Endothelial cell of umbilical vein (primary cell): ENCODE measurements at regions not wholly inside any gene's neighbourhood (a gene's known extent, or its start where the extent isn't known, plus 50 kb on each side); places are given as distances from the start of the nearest gene placed in this dataset.

Experiments used
- BruUV-seq: library from RNA; stranded (reverse); fragments of 400-500 nt; replicated peaks from 2 replicates; lab custom pipeline; 2021; lab: Mats Ljungman, UMichigan
- CTCF ChIA-PET: fragments of 300-600, 350-600 bp; sonication (Branson Sonifier 250); formaldehyde crosslinking; loops from one replicate; lab custom pipeline; 2021; ENCODE audit warnings: antibody characterized with exemption, inconsistent platforms; lab: Charles Lee
- POLR2A ChIA-PET: fragments of 300-600, 350-600 bp; sonication (Branson Sonifier 250); formaldehyde crosslinking; loops from one replicate; lab custom pipeline; 2021; ENCODE audit warnings: antibody characterized with exemption, inconsistent platforms; lab: Charles Lee
- DNase-seq: peaks from one replicate; pipeline ENCODE4 v3.0.0-alpha.2; 2011; ENCODE audit warnings: low read depth, low spot score
- FAIRE-seq: peaks from 2 replicates; lab custom pipeline; 2011; peaks lifted over from hg19 to GRCh38; lab: Jason Lieb, UNC
- H2AFZ ChIP-seq: 2 replicates; pipeline ENCODE4 v1.6.0; 2012; ENCODE audit warnings: low read depth, low read length, control low read depth, inconsistent platforms
- H3K27ac ChIP-seq: 2 replicates; pipeline ENCODE4 v1.5.1; 2011; ENCODE audit warnings: low read depth, mild to moderate bottlenecking, control low read depth, low read length, moderate library complexity; ENCODE audit not compliant: insufficient read depth
- H3K27me3 ChIP-seq, 2 experiments: 2 replicates each; pipeline versions ENCODE4 v1.6.0 to v1.6.1; 2011; ENCODE audit warnings: low read length in 2 of 2, mixed read lengths in 1 of 2; ENCODE audit not compliant: control insufficient read depth in 2 of 2, insufficient read depth in 2 of 2
- H3K36me3 ChIP-seq, 2 experiments: 2 replicates in 1 of 2; 3 replicates in 1 of 2; pipeline ENCODE4 v1.5.1; 2011; ENCODE audit warnings: low read length in 2 of 2, mild to moderate bottlenecking in 1 of 2, moderate library complexity in 1 of 2; ENCODE audit not compliant: control insufficient read depth in 2 of 2, insufficient read depth in 2 of 2; ENCODE audit errors: extremely low read depth in 1 of 2
- H3K4me1 ChIP-seq: 3 replicates; pipeline ENCODE4 v1.5.1; 2011; ENCODE audit warnings: mild to moderate bottlenecking, low read length; ENCODE audit not compliant: control insufficient read depth, insufficient read depth; ENCODE audit errors: extremely low read depth
- H3K4me2 ChIP-seq: 2 replicates; pipeline ENCODE4 v1.6.1; 2011; ENCODE audit warnings: low read length, control low read depth, mixed read lengths; ENCODE audit not compliant: insufficient read depth
- H3K4me3 ChIP-seq, 3 experiments: fragments of 200-600 bp in 1 of 3; sonication (generic), shearing (Covaris generic) in 1 of 3; replicated peaks in 1 of 3; 2 replicates each; pipeline ENCODE4 v1.5.1; 2011 to 2016; ENCODE audit warnings: control low read depth in 3 of 3, low read length in 3 of 3, mild to moderate bottlenecking in 2 of 3, inconsistent platforms in 1 of 3, low read depth in 1 of 3, moderate library complexity in 1 of 3; ENCODE audit not compliant: insufficient read depth in 1 of 3
- H3K79me2 ChIP-seq: 2 replicates; pipeline ENCODE4 v1.6.0; 2012; ENCODE audit warnings: low read length, inconsistent platforms; ENCODE audit not compliant: control insufficient read depth, insufficient read depth
- H3K9ac ChIP-seq: replicated peaks from 2 replicates; pipeline ENCODE3; 2011; ENCODE audit warnings: low read length, control low read depth; ENCODE audit not compliant: insufficient read depth; ENCODE audit errors: extremely low read depth
- H3K9me1 ChIP-seq: replicated peaks from 3 replicates; pipeline ENCODE4 v1.6.0; 2011; ENCODE audit warnings: mild to moderate bottlenecking, low read length; ENCODE audit not compliant: control insufficient read depth, insufficient read depth; ENCODE audit errors: extremely low read depth
- H3K9me3 ChIP-seq: replicated peaks from 2 replicates; pipeline ENCODE4 v1.5.1; 2012; ENCODE audit warnings: low read length, inconsistent platforms; ENCODE audit not compliant: control insufficient read depth, insufficient read depth
- H4K20me1 ChIP-seq: replicated peaks from 2 replicates; pipeline ENCODE3; 2011; ENCODE audit warnings: mild to moderate bottlenecking, low read length; ENCODE audit not compliant: control insufficient read depth, insufficient read depth; ENCODE audit errors: extremely low read depth
- CTCF ChIP-seq, 2 donors: IDR thresholded peaks; 1 replicate in 1 of 2; 2 replicates in 1 of 2; pipeline ENCODE4 v1.5.1; 2011; ENCODE audit warnings: low read length in 2 of 2, mild to moderate bottlenecking in 2 of 2, moderate library complexity in 2 of 2, control low read depth in 1 of 2, inconsistent platforms in 1 of 2, low read depth in 1 of 2; ENCODE audit not compliant: insufficient read depth in 1 of 2; ENCODE audit errors: extremely low read depth in 1 of 2
- EZH2 ChIP-seq: IDR thresholded peaks from 2 replicates; pipeline ENCODE4 v1.6.1; 2012; ENCODE audit warnings: borderline replicate concordance, low read depth, mild to moderate bottlenecking, moderate library complexity, low read length, inconsistent platforms; ENCODE audit not compliant: severe bottlenecking
- FOS ChIP-seq: IDR thresholded peaks from 2 replicates; pipeline ENCODE4 v1.6.1; 2011; ENCODE audit warnings: mild to moderate bottlenecking, low read length, moderate library complexity, borderline replicate concordance; ENCODE audit not compliant: insufficient read depth
- GATA2 ChIP-seq: IDR thresholded peaks from 2 replicates; pipeline ENCODE4 v1.7.0; 2011; ENCODE audit warnings: low read depth, mild to moderate bottlenecking, moderate library complexity, mixed read lengths, low read length; ENCODE audit not compliant: insufficient read length, insufficient read depth
- JUN ChIP-seq: IDR thresholded peaks from 2 replicates; pipeline ENCODE4 v1.6.1; 2011; ENCODE audit warnings: borderline replicate concordance, low read depth; ENCODE audit not compliant: insufficient read length, insufficient read depth
- MAX ChIP-seq: IDR thresholded peaks from 2 replicates; pipeline ENCODE4 v1.6.1; 2011; ENCODE audit not compliant: insufficient read depth, insufficient read length
- MYC ChIP-seq: IDR thresholded peaks from one replicate; pipeline ENCODE4 v1.6.1; 2011; ENCODE audit warnings: mild to moderate bottlenecking, low read depth, low read length
- POLR2A ChIP-seq: IDR thresholded peaks from 2 replicates; pipeline ENCODE4 v1.6.1; 2012; ENCODE audit warnings: low read depth, mild to moderate bottlenecking, control low read depth, low read length
- POLR2AphosphoS5 ChIP-seq: IDR thresholded peaks from 2 replicates; pipeline ENCODE4 v1.6.1; 2012; ENCODE audit warnings: low read depth, mild to moderate bottlenecking, control low read depth, low read length, moderate library complexity; ENCODE audit not compliant: insufficient read depth
- dilution Hi-C: fragments of 300-500 bp; cut with MboI; formaldehyde crosslinking; loops from one replicate; pipeline ENCODE4 v1.15.0; 2019; ENCODE audit warnings: low sequenced_read_pairs; ENCODE audit not compliant: extremely low pct_ligation_motif_present
- intact Hi-C: fragments of 100-400 bp; cut with micrococcal nuclease; formaldehyde crosslinking; loops from one replicate; pipeline ENCODE4 v1.10.0; 2022

- H3K36me3 ChIP-seq = no peaks in the 10 kb centered on the region
- dilution Hi-C loops (no loop called here), intact Hi-C loops (no loop called here)
- no peak overlapping the region for H3K4me3 ChIP-seq
- H3K9me3 ChIP-seq = no peaks in the 10 kb centered on the region
- no peaks in the 10 kb centered on the region for H4K20me1 ChIP-seq
- no peak overlapping the region for H2AFZ ChIP-seq
- H3K9me1 ChIP-seq = no peaks in the 10 kb centered on the region
- no peak for DNase-seq
- H3K79me2 ChIP-seq = no peaks in the 10 kb centered on the region
- no peak for FAIRE-seq
- H3K9ac ChIP-seq = no peak overlapping the region
- no peak overlapping the region for H3K4me2 ChIP-seq
- no TSS peak for BruUV-seq
- TF ChIP-seq POLR2AphosphoS5 (no peak), MAX (no peak), GATA2 (no peak), EZH2 (no peak), MYC (no peak), CTCF (IDR thresholded peaks at IDR 0.05; ENCODE audit: extremely low read depth in 1 of 2, insufficient read depth in 1 of 2, low read depth in 1 of 2, low read length in 2 of 2) (no peak), FOS (no peak), JUN (no peak), POLR2A (no peak)
- no peaks in the 10 kb centered on the region for H3K4me1 ChIP-seq
- no peaks in the 10 kb centered on the region for H3K27me3 ChIP-seq
- ChIA-PET POLR2A (no interaction called here), CTCF (no interaction called here)
- H3K27ac ChIP-seq = no peak overlapping the region
Observed at GRCh38 chr13:104798486-104798885, 1732.3 kb upstream of the SLC10A2 start.
